ENCODE measurements at regions not wholly inside any gene's neighbourhood (a gene's known extent, or its start where the extent isn't known, plus 50 kb on each side); places are given as distances from the start of the nearest gene placed in this dataset.

DNA sequence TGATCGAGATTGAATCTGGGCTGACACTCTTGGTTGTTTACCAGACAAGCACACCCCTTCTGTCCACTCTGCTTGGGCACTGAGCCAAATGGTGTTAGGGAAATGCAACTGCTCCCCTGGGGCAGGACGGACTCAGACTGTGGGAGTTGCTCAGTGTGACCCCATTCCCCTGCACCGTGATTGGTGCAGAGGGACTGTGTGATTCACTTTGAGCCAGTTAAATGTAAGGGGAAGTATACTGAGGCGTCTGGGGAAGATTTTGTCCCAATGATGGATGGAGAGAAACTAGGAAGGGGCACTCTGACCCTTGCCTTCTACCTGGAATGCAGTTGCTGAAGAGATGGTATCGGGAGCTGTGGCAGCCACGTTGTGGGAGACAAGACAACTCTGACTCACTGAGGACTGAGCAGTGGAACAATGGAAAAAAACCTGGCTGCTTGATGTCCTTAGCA lies 196.0 kb upstream of the ANKRD55 start:
- no peak overlapping the region for H2AFZ ChIP-seq (ENCODE audit: low read length)
- no peak overlapping the region for H3K4me3 ChIP-seq (replicated peaks in 1 of 3; ENCODE audit: insufficient read depth in 1 of 3, low read depth in 2 of 3, low read length in 3 of 3)
- no TSS peak for BruUV-seq (replicated peaks)
- FAIRE-seq (no peak), ATAC-seq (peak; percentile 84), DNase-seq (ENCODE audit: low spot score) (peak; percentile 47)
- H3K79me2 ChIP-seq (ENCODE audit: insufficient read depth, low read length), result no peaks in the 10 kb centered on the region
- H3K36me3 ChIP-seq (replicated peaks in 1 of 2; ENCODE audit: control insufficient read depth in 1 of 2, insufficient read depth in 2 of 2, low read length in 2 of 2), result no peaks in the 10 kb centered on the region
- CTCF ChIA-PET (ENCODE audit: low intra/inter-chr PET ratio, low total read pairs), result no interaction called here
- in situ Hi-C loops (cut with HindIII; ENCODE audit: extremely low pct_ligation_motif_present, low pct_unique_long_range_greater_than_20kb), result no loop called here
- WGBS (ENCODE audit: low lambda C conversion rate), result 50% methylated on average over 6 of the region's 6 CpGs
- H3K9me3 ChIP-seq (ENCODE audit: low read length), result no peaks in the 10 kb centered on the region
- H3K4me1 ChIP-seq (ENCODE audit: insufficient read depth, low read length), result peaks cover 44% of the 10 kb centered on the region
- no peaks in the 10 kb centered on the region for H4K20me1 ChIP-seq (ENCODE audit: insufficient read depth, low read length)
- peak overlapping the region; percentile 45 for H3K27ac ChIP-seq (ENCODE audit: extremely low read length, insufficient read depth, low read length)
- POLR2A ChIA-PET, result interaction anchor here (0.9 kb wide), 1 partner anchor 11 kb away, joined by 3 read pairs; no protein-coding TSS in a partner anchor
- H3K9ac ChIP-seq (ENCODE audit: insufficient read depth, low read depth, low read length), result peak overlapping the region; percentile 2; the same call in 1 of the 2 replicates
- intact Hi-C loops (cut with micrococcal nuclease; ENCODE audit: unreplicated experiment), result no loop called here
- no peaks in the 10 kb centered on the region for H3K27me3 ChIP-seq (ENCODE audit: control insufficient read depth in 1 of 2, insufficient read depth in 2 of 2, low read length in 2 of 2)
- H3K4me2 ChIP-seq (ENCODE audit: low read depth, low read length), result peak overlapping the region; percentile 53
- TF ChIP-seq PHF21A (CRISPR knock-in tag; IDR thresholded peaks at IDR 0.05) (peak; percentile 63; the same call in 1 of the 2 replicates), MIXL1 (CRISPR knock-in tag; IDR thresholded peaks at IDR 0.05) (no peak), NFYB (CRISPR knock-in tag; IDR thresholded peaks at IDR 0.05) (peak; percentile 84), SP1 (IDR thresholded peaks at IDR 0.05) (no peak), SP1 (CRISPR knock-in tag; IDR thresholded peaks at IDR 0.05) (no peak), FOXO1 (CRISPR knock-in tag; IDR thresholded peaks at IDR 0.05) (peak; percentile 28; the same call in 1 of the 2 replicates), NFYC (CRISPR knock-in tag; IDR thresholded peaks at IDR 0.05) (peak; percentile 68), GFI1 (CRISPR knock-in tag; IDR thresholded peaks at IDR 0.05; ENCODE audit: borderline replicate concordance) (0 out of 2 replicates have a peak, but pooled peaks have one; percentile 17), ZNF614 (CRISPR knock-in tag; IDR thresholded peaks at IDR 0.05; ENCODE audit: borderline replicate concordance) (peak; percentile 21; the same call in 1 of the 2 replicates), FOXA3 (CRISPR knock-in tag; IDR thresholded peaks at IDR 0.05) (peak; percentile 56; the same call in 1 of the 2 replicates), SYNCRIP (IDR thresholded peaks at IDR 0.05; ENCODE audit: insufficient read depth, low read depth, low read length) (no peak), ZNF552 (CRISPR knock-in tag; IDR thresholded peaks at IDR 0.05; ENCODE audit: borderline replicate concordance) (no peak), ZNF101 (CRISPR knock-in tag; IDR thresholded peaks at IDR 0.05; ENCODE audit: borderline replicate concordance, low read depth) (no peak), KAT8 (CRISPR knock-in tag; IDR thresholded peaks at IDR 0.05) (0 out of 2 replicates have a peak, but pooled peaks have one; percentile 22), FOSL2 (CRISPR knock-in tag; IDR thresholded peaks at IDR 0.05) (peak; percentile 32; the same call in 1 of the 2 replicates), RARA (CRISPR knock-in tag; IDR thresholded peaks at IDR 0.05) (peak; percentile 53), FOXP1 (IDR thresholded peaks at IDR 0.05) (no peak), FOXP1 (CRISPR knock-in tag; IDR thresholded peaks at IDR 0.05) (0 out of 2 replicates have a peak, but pooled peaks have one; percentile 29)
- TF ChIP-seq, protein P1, sequence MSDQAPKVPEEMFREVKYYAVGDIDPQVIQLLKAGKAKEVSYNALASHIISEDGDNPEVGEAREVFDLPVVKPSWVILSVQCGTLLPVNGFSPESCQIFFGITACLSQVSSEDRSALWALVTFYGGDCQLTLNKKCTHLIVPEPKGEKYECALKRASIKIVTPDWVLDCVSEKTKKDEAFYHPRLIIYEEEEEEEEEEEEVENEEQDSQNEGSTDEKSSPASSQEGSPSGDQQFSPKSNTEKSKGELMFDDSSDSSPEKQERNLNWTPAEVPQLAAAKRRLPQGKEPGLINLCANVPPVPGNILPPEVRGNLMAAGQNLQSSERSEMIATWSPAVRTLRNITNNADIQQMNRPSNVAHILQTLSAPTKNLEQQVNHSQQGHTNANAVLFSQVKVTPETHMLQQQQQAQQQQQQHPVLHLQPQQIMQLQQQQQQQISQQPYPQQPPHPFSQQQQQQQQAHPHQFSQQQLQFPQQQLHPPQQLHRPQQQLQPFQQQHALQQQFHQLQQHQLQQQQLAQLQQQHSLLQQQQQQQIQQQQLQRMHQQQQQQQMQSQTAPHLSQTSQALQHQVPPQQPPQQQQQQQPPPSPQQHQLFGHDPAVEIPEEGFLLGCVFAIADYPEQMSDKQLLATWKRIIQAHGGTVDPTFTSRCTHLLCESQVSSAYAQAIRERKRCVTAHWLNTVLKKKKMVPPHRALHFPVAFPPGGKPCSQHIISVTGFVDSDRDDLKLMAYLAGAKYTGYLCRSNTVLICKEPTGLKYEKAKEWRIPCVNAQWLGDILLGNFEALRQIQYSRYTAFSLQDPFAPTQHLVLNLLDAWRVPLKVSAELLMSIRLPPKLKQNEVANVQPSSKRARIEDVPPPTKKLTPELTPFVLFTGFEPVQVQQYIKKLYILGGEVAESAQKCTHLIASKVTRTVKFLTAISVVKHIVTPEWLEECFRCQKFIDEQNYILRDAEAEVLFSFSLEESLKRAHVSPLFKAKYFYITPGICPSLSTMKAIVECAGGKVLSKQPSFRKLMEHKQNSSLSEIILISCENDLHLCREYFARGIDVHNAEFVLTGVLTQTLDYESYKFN (CRISPR knock-in tag; conservative IDR thresholded peaks at IDR 0.05), result 0 out of 2 replicates have a peak, but pooled peaks have one; percentile 21
- TF ChIP-seq, protein P2, sequence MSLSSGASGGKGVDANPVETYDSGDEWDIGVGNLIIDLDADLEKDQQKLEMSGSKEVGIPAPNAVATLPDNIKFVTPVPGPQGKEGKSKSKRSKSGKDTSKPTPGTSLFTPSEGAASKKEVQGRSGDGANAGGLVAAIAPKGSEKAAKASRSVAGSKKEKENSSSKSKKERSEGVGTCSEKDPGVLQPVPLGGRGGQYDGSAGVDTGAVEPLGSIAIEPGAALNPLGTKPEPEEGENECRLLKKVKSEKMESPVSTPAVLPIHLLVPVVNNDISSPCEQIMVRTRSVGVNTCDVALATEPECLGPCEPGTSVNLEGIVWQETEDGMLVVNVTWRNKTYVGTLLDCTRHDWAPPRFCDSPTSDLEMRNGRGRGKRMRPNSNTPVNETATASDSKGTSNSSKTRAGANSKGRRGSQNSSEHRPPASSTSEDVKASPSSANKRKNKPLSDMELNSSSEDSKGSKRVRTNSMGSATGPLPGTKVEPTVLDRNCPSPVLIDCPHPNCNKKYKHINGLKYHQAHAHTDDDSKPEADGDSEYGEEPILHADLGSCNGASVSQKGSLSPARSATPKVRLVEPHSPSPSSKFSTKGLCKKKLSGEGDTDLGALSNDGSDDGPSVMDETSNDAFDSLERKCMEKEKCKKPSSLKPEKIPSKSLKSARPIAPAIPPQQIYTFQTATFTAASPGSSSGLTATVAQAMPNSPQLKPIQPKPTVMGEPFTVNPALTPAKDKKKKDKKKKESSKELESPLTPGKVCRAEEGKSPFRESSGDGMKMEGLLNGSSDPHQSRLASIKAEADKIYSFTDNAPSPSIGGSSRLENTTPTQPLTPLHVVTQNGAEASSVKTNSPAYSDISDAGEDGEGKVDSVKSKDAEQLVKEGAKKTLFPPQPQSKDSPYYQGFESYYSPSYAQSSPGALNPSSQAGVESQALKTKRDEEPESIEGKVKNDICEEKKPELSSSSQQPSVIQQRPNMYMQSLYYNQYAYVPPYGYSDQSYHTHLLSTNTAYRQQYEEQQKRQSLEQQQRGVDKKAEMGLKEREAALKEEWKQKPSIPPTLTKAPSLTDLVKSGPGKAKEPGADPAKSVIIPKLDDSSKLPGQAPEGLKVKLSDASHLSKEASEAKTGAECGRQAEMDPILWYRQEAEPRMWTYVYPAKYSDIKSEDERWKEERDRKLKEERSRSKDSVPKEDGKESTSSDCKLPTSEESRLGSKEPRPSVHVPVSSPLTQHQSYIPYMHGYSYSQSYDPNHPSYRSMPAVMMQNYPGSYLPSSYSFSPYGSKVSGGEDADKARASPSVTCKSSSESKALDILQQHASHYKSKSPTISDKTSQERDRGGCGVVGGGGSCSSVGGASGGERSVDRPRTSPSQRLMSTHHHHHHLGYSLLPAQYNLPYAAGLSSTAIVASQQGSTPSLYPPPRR (CRISPR knock-in tag; IDR thresholded peaks at IDR 0.05; ENCODE audit: borderline replicate concordance), result peak; percentile 33; the same call in 1 of the 2 replicates

All from HepG2 (cell line).